ENCODE measurements at regions not wholly inside any gene's neighbourhood (a gene's known extent, or its start where the extent isn't known, plus 50 kb on each side); places are given as distances from the start of the nearest gene placed in this dataset.

DNA sequence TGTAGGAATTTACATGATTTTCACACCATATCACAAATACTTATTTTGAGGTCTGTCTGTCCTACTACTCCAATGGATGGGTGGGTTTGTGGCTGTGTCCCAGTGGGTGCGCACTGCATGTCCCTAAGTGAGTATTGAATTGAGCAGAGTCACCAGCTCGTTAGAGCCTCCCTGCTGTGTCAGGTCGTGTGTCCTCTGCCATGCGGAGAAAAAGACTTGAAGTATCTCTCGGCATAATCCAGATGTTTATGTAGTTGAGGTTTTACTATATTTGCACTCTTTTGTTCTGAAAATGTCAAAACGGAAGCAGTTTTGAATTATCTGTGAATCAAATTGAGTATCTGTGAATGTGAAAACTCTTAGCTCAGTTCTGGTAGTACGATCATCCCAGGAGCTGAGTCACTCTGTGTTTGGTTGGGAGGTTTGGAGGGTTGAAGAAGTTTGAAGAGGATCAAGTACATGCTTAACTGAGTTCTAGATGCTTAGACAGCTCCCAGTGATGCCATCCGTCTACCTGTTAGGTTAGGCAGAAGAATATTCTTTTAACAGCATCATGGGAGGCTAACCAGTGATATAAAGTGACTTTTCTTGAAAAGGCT is 194.2 kb downstream of the TENT4A start:
- 78% methylated on average over 8 of the region's 8 CpGs for WGBS (ENCODE audit: low lambda C conversion rate, missing lambda C conversion rate)
- no peaks in the 10 kb centered on the region for H4K20me1 ChIP-seq (ENCODE audit: insufficient read depth, poor library complexity, severe bottlenecking)
- no peaks in the 10 kb centered on the region for H3K36me3 ChIP-seq (replicated peaks; ENCODE audit: insufficient read depth, low read depth)
- TF ChIP-seq CTCF (IDR thresholded peaks at IDR 0.05; ENCODE audit: poor library complexity): no peak
- no peaks in the 10 kb centered on the region for H3K27me3 ChIP-seq
- H3K4me3 ChIP-seq: no peak overlapping the region
- no peaks in the 10 kb centered on the region for H3K4me1 ChIP-seq (ENCODE audit: insufficient read depth)
- H3K79me2 ChIP-seq: no peaks in the 10 kb centered on the region
- no peak overlapping the region for H2AFZ ChIP-seq
- DNase-seq (ENCODE audit: low spot score): no peak
- H3K9me3 ChIP-seq (ENCODE audit: low read depth): no peaks in the 10 kb centered on the region
- H3K9me2 ChIP-seq (replicated peaks; ENCODE audit: insufficient read depth): no peaks in the 10 kb centered on the region
- H3K27ac ChIP-seq: no peak overlapping the region
- no peak overlapping the region for H3K4me2 ChIP-seq

DNA sequence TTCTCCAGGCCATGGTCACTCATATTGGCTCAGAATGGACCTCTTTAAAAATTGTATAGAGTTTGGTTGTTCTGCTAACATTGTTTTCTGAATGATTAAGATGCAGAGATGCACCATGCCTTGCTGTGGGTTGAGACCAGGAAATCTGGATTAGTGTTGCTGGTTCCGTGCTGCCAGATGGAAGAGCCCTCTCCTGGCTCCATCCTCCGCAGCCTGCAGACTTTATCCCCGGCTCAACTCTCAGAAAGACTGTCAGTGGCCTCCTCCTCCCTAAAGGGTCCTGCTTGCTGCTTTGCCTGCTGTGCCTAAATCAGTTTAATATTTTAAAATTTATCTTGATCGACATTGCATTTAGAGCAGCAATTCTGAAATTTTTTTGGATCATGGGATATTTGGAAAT is 196.7 kb downstream of the TENT4A start:
- no peaks in the 10 kb centered on the region for H3K9me3 ChIP-seq (ENCODE audit: low read depth)
- H3K4me3 ChIP-seq: no peak overlapping the region
- H3K27ac ChIP-seq: no peak overlapping the region
- WGBS (ENCODE audit: low lambda C conversion rate, missing lambda C conversion rate): 81% methylated on average over 4 of the region's 4 CpGs
- no peaks in the 10 kb centered on the region for H3K79me2 ChIP-seq
- DNase-seq (ENCODE audit: low spot score): no peak
- no peaks in the 10 kb centered on the region for H4K20me1 ChIP-seq (ENCODE audit: insufficient read depth, poor library complexity, severe bottlenecking)
- no peaks in the 10 kb centered on the region for H3K27me3 ChIP-seq
- H3K9me2 ChIP-seq (replicated peaks; ENCODE audit: insufficient read depth): no peaks in the 10 kb centered on the region
- no peak overlapping the region for H3K4me2 ChIP-seq
- no peaks in the 10 kb centered on the region for H3K4me1 ChIP-seq (ENCODE audit: insufficient read depth)
- TF ChIP-seq EZH2phosphoT487 (IDR thresholded peaks at IDR 0.05; ENCODE audit: low read depth, severe bottlenecking, unreplicated experiment) (no peak), CTCF (IDR thresholded peaks at IDR 0.05; ENCODE audit: poor library complexity) (no peak), EZH2 (IDR thresholded peaks at IDR 0.05; ENCODE audit: borderline replicate concordance) (no peak)
- no peaks in the 10 kb centered on the region for H3K36me3 ChIP-seq (replicated peaks; ENCODE audit: insufficient read depth, low read depth)
- no peak overlapping the region for H2AFZ ChIP-seq

- Histone ChIP-seq H4K20me1 (ENCODE audit: insufficient read depth, poor library complexity, severe bottlenecking) (no peaks in the 10 kb centered on the region), H3K4me3 (no peak overlapping the region), H2AFZ (no peak overlapping the region), H3K79me2 (no peaks in the 10 kb centered on the region), H3K36me3 (replicated peaks; ENCODE audit: insufficient read depth, low read depth) (no peaks in the 10 kb centered on the region), H3K4me2 (no peak overlapping the region), H3K27me3 (no peaks in the 10 kb centered on the region), H3K9me3 (ENCODE audit: low read depth) (no peaks in the 10 kb centered on the region), H3K27ac (no peak overlapping the region), H3K9me2 (replicated peaks; ENCODE audit: insufficient read depth) (no peaks in the 10 kb centered on the region), H3K4me1 (ENCODE audit: insufficient read depth) (no peaks in the 10 kb centered on the region)
- 66% methylated on average over 3 of the region's 3 CpGs for WGBS (ENCODE audit: low lambda C conversion rate, missing lambda C conversion rate)
- peak; percentile 8 for DNase-seq (ENCODE audit: low spot score)
- TF ChIP-seq EZH2phosphoT487 (IDR thresholded peaks at IDR 0.05; ENCODE audit: low read depth, severe bottlenecking, unreplicated experiment) (no peak), CTCF (IDR thresholded peaks at IDR 0.05; ENCODE audit: poor library complexity) (no peak), EZH2 (IDR thresholded peaks at IDR 0.05; ENCODE audit: borderline replicate concordance) (no peak)
Measured at GRCh38 chr5:6910950-6911349, 197.7 kb downstream of the TENT4A start.

GRCh38 chr5:6914347-6914746 is 201.1 kb downstream of the TENT4A start:
- H3K4me2 ChIP-seq: no peak overlapping the region
- no peaks in the 10 kb centered on the region for H4K20me1 ChIP-seq (ENCODE audit: insufficient read depth, poor library complexity, severe bottlenecking)
- H2AFZ ChIP-seq: no peak overlapping the region
- H3K27me3 ChIP-seq: no peaks in the 10 kb centered on the region
- H3K9me3 ChIP-seq (ENCODE audit: low read depth): no peaks in the 10 kb centered on the region
- no peaks in the 10 kb centered on the region for H3K9me2 ChIP-seq (replicated peaks; ENCODE audit: insufficient read depth)
- no peaks in the 10 kb centered on the region for H3K79me2 ChIP-seq
- no peak overlapping the region for H3K27ac ChIP-seq
- no peak for DNase-seq (ENCODE audit: low spot score)
- H3K4me3 ChIP-seq: no peak overlapping the region
- TF ChIP-seq CTCF (IDR thresholded peaks at IDR 0.05; ENCODE audit: poor library complexity) (no peak), EZH2 (IDR thresholded peaks at IDR 0.05; ENCODE audit: borderline replicate concordance) (no peak), EZH2phosphoT487 (IDR thresholded peaks at IDR 0.05; ENCODE audit: low read depth, severe bottlenecking, unreplicated experiment) (no peak)
- 93% methylated on average over 2 of the region's 2 CpGs for WGBS (ENCODE audit: low lambda C conversion rate, missing lambda C conversion rate)
- H3K36me3 ChIP-seq (replicated peaks; ENCODE audit: insufficient read depth, low read depth): no peaks in the 10 kb centered on the region
- H3K4me1 ChIP-seq (ENCODE audit: insufficient read depth): no peaks in the 10 kb centered on the region
